H7 (cell line): ENCODE measurements at regions not wholly inside any gene's neighbourhood (a gene's known extent, or its start where the extent isn't known, plus 50 kb on each side); places are given as distances from the start of the nearest gene placed in this dataset.
"Not testable (repeated sequence)": the region's sequence is repeated elsewhere in the genome, so short reads cannot be mapped to it uniquely, and the experiment has no call there.

Experiments used
- DNase-seq: peaks from one replicate; pipeline ENCODE4 v3.0.0; 2012
- H3K27me3 ChIP-seq: 2 replicates; pipeline ENCODE4 v1.6.0; 2011; ENCODE audit warnings: mild to moderate bottlenecking, low read length; ENCODE audit not compliant: control insufficient read depth, insufficient read depth
- H3K36me3 ChIP-seq: replicated peaks from 2 replicates; pipeline ENCODE4 v1.5.1; 2011; ENCODE audit warnings: low read length; ENCODE audit not compliant: control insufficient read depth, insufficient read depth
- H3K4me3 ChIP-seq: 2 replicates; pipeline ENCODE4 v1.5.1; 2011; ENCODE audit warnings: low read depth, mild to moderate bottlenecking, control low read depth, low read length, moderate library complexity; ENCODE audit not compliant: insufficient read depth

DNA sequence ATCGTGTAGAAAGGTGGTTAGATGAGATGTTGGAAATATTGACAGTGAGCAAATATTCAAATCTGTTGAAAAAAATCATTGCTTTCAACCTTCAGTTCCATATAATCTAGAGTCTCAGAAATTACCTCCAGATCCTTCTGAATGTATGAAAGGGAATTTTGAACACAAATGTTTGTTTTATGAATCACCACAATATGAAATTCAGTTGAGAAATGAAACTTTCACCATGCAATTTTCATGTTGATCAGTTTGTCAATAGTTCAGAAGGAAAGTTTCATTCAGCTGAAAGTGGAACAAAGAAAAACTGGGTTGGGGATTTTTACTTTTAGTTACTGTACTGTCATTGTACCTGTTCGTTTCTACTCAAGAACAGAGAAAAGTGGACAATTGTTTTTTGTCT lies 953.6 kb downstream of the SLC6A15 start:
- no peak for DNase-seq
- no peaks in the 10 kb centered on the region for H3K27me3 ChIP-seq
- H3K36me3 ChIP-seq = no peaks in the 10 kb centered on the region
- no peak overlapping the region for H3K4me3 ChIP-seq

GRCh38 chr12:83954956-83955601 lies 957.5 kb downstream of the SLC6A15 start:
- H3K4me3 ChIP-seq = no peak overlapping the region
- no peaks in the 10 kb centered on the region for H3K36me3 ChIP-seq
- no peak for DNase-seq
- no peaks in the 10 kb centered on the region for H3K27me3 ChIP-seq

DNA sequence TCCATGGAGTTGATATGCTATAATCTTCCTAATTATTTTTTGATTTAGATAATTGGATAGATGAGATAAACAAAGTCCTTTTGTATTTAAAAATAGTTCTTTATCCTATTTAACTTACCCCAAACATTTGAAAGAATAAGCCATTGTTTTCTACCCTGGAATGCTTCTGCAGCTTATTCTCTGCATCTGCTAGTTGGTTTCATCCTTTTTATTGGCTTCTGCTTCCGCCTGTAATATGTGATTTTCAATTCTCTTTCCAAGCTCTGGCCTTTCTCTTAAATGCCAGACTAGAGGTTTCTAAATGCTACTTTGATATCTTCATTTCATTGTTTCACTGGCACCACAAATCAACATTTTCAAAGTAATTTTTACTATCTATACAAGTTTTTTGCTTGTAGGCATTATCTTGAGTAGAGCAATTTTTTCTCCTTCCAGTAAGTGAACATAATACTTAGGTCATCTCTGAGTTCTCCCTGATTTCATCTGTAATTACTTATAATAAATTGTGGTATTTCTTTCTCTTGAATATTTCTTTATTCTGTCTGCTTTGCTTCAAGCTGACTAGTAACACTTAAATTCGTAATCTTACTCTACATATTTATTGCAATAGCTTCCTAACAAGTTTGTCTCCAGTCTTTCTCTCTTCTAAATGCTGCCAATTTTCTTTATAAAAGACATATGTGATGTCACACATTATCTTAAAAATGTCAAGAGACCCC lies 958.4 kb downstream of the SLC6A15 start:
- no peaks in the 10 kb centered on the region for H3K36me3 ChIP-seq
- H3K27me3 ChIP-seq = no peaks in the 10 kb centered on the region
- no peak overlapping the region for H3K4me3 ChIP-seq
- no peak for DNase-seq

DNA sequence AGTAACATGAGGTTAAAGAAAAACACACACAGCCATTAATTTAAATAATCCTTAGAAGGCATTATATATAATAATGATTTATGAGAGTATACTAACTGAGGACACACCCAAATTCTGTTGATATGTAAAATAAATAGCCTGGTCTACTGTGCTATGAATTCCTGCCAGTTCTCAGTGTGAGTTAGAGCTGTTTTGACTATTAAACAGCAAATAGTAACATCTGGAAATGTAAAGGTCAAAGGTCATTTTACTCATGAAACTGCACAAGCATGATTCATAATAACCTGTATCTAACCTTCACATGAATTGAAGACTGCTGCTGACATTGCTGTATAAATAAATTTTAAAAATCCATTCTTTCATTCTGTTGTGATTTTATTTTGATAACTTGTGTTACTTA lies 966.7 kb downstream of the SLC6A15 start:
- Histone ChIP-seq H3K4me3 (no peak overlapping the region), H3K36me3 (no peaks in the 10 kb centered on the region), H3K27me3 (no peaks in the 10 kb centered on the region)
- no peak for DNase-seq

DNA sequence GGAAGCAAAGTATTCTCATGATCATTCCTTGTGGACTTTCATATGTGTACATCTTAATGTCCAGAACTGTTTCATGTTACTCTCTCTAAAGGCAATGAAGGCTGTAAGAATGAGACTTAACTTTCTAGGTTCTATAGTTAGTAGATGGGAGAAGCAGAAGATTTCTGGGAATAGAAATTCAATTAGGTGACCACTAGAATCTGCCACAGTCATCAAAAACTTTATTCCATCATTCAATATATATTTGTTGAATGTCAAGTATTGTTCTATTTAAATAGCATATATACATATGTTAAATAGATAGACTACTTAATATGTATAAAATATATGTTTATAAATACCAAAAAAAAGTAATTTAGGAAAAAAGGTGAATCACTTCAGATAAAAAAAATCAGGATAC lies 972.9 kb downstream of the SLC6A15 start:
- H3K36me3 ChIP-seq = no peaks in the 10 kb centered on the region
- DNase-seq = no peak
- H3K4me3 ChIP-seq = no peak overlapping the region
- no peaks in the 10 kb centered on the region for H3K27me3 ChIP-seq

GRCh38 chr12:83933615-83934014 lies 979.0 kb downstream of the SLC6A15 start:
- no peak for DNase-seq
- no peaks in the 10 kb centered on the region for H3K36me3 ChIP-seq
- H3K27me3 ChIP-seq = no peaks in the 10 kb centered on the region
- H3K4me3 ChIP-seq = no peak overlapping the region

- no peak for DNase-seq
- H3K4me3 ChIP-seq = no peak overlapping the region
- no peaks in the 10 kb centered on the region for H3K27me3 ChIP-seq
- H3K36me3 ChIP-seq = no peaks in the 10 kb centered on the region
Measured at GRCh38 chr12:83932011-83932410, 980.6 kb downstream of the SLC6A15 start.

DNA sequence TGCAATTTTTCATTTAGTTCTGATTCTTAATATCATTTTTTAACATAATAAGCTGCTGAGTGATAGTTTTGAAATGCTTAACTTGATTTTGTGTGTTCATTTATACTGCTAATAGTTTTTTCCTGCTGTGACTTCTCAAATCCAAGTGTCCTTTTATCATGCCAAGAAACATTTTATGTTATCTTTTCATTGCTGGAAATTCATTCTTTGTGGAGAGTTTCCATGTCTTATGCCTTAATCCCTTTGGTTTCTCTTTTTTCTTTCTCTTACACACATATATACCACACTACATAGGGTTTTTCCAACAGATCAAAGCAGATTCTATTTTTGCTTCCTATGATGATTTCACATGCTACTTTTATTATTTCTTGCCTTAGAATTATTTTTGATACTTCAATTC lies 981.1 kb downstream of the SLC6A15 start:
- no peaks in the 10 kb centered on the region for H3K36me3 ChIP-seq
- no peak overlapping the region for H3K4me3 ChIP-seq
- H3K27me3 ChIP-seq = no peaks in the 10 kb centered on the region
- DNase-seq = no peak

GRCh38 chr12:83929792-83930191 lies 982.8 kb downstream of the SLC6A15 start:
- not testable (repeated sequence) for DNase-seq, H3K4me3 ChIP-seq, H3K27me3 ChIP-seq, H3K36me3 ChIP-seq

DNA sequence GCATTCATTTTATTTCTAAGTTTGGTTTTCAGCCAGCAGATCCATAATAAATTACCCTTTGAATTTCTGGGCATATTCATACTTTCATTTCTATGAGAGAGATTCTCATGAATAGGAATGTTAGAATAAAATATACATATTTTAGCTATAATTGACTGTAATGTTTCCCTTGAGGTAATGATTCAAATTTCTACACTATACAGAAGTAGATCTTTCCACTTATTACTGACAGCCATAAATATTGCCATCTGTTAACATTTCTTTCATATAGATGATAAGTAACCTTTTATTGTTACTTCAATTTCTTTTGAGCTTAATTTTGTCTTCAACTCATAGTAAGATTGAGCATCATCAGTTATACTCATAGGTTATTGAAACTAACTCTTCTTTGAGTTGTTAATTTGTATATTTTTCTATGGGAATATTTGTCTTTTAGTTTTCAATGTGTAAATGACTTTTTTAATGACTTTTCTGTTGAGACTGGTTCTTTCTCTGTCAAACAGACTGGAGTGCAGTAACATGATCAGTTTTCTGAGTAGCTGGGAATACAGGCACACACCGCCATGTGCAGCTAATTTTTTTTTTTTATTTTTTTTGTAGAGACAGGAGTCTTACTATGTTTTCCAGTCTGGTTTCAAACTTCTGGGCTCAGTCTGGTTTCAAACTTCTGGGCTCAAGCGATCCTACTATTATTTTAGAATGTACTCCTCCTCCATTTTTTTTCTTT lies 991.6 kb downstream of the SLC6A15 start:
- Histone ChIP-seq H3K4me3 (no peak overlapping the region), H3K36me3 (no peaks in the 10 kb centered on the region), H3K27me3 (no peaks in the 10 kb centered on the region)
- no peak for DNase-seq

DNA sequence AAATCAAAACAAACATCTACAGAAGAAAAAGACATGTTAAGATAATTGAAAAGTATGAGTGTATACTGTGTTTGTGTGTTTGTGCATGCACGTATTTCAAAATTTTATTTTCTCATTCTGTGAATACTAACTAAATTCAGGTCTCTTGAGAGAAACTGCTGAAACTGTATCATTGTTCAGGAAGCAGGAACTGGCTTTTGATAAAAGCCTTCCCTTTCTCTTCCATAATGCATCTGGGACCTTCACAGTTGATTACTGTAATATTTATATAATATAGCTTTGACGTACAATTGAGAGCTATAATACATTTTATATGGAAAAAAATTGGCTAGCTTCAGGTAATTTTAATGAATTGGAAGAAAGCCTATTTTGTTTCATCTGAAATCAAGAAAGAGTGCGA lies 993.5 kb downstream of the SLC6A15 start:
- no peaks in the 10 kb centered on the region for H3K27me3 ChIP-seq
- H3K36me3 ChIP-seq = no peaks in the 10 kb centered on the region
- H3K4me3 ChIP-seq = no peak overlapping the region
- DNase-seq = no peak

DNA sequence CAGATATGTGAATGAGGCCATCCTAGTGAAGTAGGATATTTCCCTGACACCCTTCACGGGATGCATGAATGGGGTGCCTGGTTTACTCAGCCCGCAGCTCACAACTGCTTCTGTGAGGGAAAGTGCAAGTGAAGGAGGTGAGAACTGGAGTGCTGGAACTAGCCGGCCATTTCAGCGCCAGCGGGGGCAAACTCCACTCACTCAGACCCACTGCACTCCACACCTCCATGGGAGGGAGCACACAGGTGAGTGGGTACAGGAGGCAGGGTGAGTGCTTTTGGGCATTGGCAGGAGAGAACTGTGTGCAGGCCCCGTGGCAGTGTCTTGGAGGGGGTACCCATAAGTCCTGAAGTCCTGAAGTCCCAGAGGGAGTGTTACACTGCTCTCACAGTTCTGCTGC lies 1008.4 kb downstream of the SLC6A15 start:
- Histone ChIP-seq H3K27me3 (no peaks in the 10 kb centered on the region), H3K4me3 (no peak overlapping the region), H3K36me3 (no peaks in the 10 kb centered on the region)
- no peak for DNase-seq

DNA sequence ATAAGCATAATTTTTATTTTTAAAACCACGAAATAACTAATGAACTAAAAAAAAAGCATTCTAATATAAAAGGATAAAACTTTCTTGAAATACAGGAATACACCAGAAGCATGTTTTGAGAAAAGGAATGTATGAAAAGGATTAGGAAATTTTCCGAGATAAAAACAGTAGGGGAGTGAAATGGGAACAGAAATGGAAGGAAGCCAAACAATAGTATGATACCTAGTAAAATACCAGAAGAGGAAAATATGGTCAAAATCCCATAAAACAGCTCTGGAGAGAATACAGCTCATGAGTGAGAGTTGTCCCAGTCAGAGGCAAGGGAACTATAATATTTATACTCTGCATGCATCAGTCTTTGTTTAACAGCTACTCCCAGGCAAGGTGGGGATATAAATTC lies 1016.2 kb downstream of the SLC6A15 start:
- H3K36me3 ChIP-seq = no peaks in the 10 kb centered on the region
- DNase-seq = no peak
- no peak overlapping the region for H3K4me3 ChIP-seq
- no peaks in the 10 kb centered on the region for H3K27me3 ChIP-seq

DNA sequence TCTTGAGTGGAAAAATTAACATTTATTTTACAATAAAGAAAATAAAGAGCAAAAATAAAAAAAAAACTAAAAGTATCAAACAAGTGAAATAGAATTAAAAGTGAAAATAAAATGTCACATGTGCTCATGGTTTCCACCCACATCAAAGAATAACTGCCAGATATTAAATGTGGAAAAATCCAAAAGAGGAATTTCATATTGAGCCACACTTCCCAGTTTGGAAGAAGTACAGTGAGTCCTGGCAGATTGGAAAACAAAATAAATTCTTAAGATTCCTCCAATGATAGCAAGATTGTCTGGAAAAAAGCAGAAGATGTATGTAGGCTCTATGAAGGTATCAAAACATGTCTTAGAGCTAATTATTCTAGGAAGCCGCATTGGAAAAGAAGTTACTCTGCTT lies 1019.5 kb downstream of the SLC6A15 start:
- Histone ChIP-seq H3K4me3 (no peak overlapping the region), H3K27me3 (no peaks in the 10 kb centered on the region), H3K36me3 (no peaks in the 10 kb centered on the region)
- DNase-seq = no peak

DNA sequence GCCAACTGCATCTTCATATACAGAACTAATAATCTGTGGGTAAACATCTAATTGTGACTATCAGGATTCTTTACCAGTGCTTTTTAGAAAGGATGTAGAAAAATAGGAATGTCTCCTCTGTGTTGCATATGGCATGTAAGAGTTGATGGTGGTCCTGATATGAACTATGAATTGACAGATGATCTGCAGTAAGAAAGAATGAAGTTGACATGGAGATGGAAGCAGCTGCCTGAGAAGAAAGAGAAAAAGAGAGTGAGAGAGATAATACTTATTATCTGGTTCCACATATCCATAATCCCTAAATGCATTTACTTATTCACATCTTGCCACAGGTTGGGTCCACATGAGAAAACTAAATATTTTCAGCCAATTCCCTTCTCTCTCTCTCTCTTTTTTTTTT lies 1022.9 kb downstream of the SLC6A15 start:
- Histone ChIP-seq H3K36me3 (no peaks in the 10 kb centered on the region), H3K4me3 (no peak overlapping the region), H3K27me3 (no peaks in the 10 kb centered on the region)
- DNase-seq = no peak
